Naive thymus-derived CD8-positive, alpha-beta T cell (primary cell): ENCODE measurements at regions not wholly inside any gene's neighbourhood (a gene's known extent, or its start where the extent isn't known, plus 50 kb on each side); places are given as distances from the start of the nearest gene placed in this dataset.

ENCODE experiments used
- ATAC-seq, 2 donors: fragments of 150-1000 bp; cut with Tn5 transposase in 1 of 2; sonication (Bioruptor Pico), chemical (Tn5 transposase) in 1 of 2; 1 replicate in 1 of 2; 2 replicates in 1 of 2; pipeline ENCODE4 v1.10.0; 2021; ENCODE audit warnings: mild to moderate bottlenecking in 2 of 2, moderate library complexity in 2 of 2
- POLR2A ChIA-PET: fragments of 350-600 bp; sonication (Branson Sonifier 250); formaldehyde crosslinking; loops from one replicate; lab custom pipeline; 2021; ENCODE audit warnings: antibody characterized with exemption; lab: Charles Lee
- DNase-seq, 10 donors: peaks; one replicate each; pipeline versions ENCODE4 v3.0.0 to v3.0.0-alpha.2; 2020 to 2022
- H3K27ac Mint-ChIP-seq, 10 donors: one replicate each; pipeline ENCODE4 v1.8.0; 2020 to 2022; ENCODE audit warnings: mild to moderate bottlenecking in 10 of 10, mixed read lengths in 10 of 10, moderate library complexity in 4 of 10, inconsistent platforms in 1 of 10
- H3K27me3 Mint-ChIP-seq, 5 donors: one replicate each; pipeline ENCODE4 v1.8.0; 2021 to 2022; ENCODE audit warnings: mixed read lengths in 5 of 5
- H3K36me3 Mint-ChIP-seq, 3 donors: one replicate each; pipeline ENCODE4 v1.8.0; 2020 to 2022; ENCODE audit warnings: mixed read lengths in 3 of 3, mild to moderate bottlenecking in 2 of 3, inconsistent platforms in 1 of 3
- H3K4me1 Mint-ChIP-seq, 4 donors: one replicate each; pipeline ENCODE4 v1.8.0; 2021 to 2022; ENCODE audit warnings: mixed read lengths in 4 of 4
- H3K4me3 Mint-ChIP-seq, 10 donors: one replicate each; pipeline ENCODE4 v1.8.0; 2020 to 2022; ENCODE audit warnings: mild to moderate bottlenecking in 10 of 10, mixed read lengths in 10 of 10, moderate library complexity in 6 of 10, inconsistent platforms in 1 of 10
- H3K9me3 Mint-ChIP-seq, 9 donors: one replicate each; pipeline ENCODE4 v1.8.0; 2020 to 2022; ENCODE audit warnings: mixed read lengths in 9 of 9, mild to moderate bottlenecking in 3 of 9, inconsistent platforms in 1 of 9, moderate library complexity in 1 of 9

DNA sequence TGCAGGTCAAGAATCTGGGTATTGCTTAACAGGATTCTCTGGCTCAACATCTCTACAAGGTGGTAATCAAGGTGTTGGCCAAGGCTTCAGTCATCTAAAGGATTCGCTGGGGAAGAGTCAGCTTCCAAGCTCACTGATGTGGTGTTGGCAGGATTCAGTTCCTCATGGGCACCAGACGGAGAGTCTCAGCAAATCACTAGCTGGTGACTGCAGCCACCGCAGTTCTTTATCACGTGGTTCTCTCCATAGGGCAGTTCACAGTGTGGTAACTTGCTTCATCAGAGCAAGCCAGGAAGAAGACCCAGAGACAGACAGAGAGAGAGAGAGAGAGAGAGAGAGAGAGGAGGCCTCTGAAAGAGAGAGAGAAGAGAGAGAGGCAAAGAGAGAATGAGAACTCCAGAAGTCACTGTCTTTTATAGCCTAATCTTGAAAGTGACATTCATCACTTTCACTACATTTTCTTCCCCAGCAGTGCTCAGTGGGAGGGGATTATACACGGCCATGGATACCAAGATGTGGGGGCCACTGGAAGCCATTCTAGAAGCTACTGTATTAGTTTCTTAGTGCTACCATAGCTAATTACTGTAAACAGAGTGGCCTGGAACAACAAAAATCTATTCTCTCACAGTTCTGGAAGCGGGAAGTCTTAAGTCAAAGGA is 109.2 kb upstream of the SMIM23 start:
- Mint-ChIP-seq H3K4me3 (no peak overlapping the region), H3K4me1 (no peaks in the 10 kb centered on the region), H3K9me3 (peaks cover 0 to 9% (median 2%) of the 10 kb centered on the region in 9 donors), H3K27me3 (peaks cover 10 to 22% (median 10%) of the 10 kb centered on the region in 5 donors), H3K27ac (no peak overlapping the region), H3K36me3 (no peaks in the 10 kb centered on the region)
- no peak for DNase-seq
- ATAC-seq: no peak
- POLR2A ChIA-PET: no interaction called here

DNA sequence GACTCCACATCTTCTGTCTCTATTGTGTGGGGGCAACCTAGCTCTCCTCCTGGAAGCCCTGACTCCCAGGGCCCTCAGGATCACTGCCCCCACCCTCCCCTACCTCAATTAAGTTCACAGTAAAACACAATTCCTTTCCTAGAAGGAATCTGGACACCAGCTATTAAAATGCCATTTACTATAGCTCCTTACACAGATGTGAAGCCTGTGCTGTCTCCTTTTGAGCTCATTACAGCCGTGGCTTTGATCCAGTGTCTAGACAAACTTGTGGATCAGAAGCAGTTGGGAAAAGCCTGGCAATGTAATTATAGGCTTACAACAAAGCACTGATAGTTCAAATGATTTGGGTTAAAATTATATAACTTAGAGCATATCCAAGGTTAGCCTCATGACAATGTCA is 107.0 kb upstream of the SMIM23 start:
- ATAC-seq (no peak), DNase-seq (no peak)
- Mint-ChIP-seq H3K9me3 (peaks cover 0 to 6% (median 2%) of the 10 kb centered on the region in 9 donors), H3K27ac (no peak overlapping the region), H3K27me3 (peaks cover 14 to 35% (median 29%) of the 10 kb centered on the region in 5 donors), H3K4me1 (peaks cover 0 to 2% (median 0%) of the 10 kb centered on the region in 4 donors), H3K4me3 (no peak overlapping the region), H3K36me3 (no peaks in the 10 kb centered on the region)
- POLR2A ChIA-PET: no interaction called here

DNA sequence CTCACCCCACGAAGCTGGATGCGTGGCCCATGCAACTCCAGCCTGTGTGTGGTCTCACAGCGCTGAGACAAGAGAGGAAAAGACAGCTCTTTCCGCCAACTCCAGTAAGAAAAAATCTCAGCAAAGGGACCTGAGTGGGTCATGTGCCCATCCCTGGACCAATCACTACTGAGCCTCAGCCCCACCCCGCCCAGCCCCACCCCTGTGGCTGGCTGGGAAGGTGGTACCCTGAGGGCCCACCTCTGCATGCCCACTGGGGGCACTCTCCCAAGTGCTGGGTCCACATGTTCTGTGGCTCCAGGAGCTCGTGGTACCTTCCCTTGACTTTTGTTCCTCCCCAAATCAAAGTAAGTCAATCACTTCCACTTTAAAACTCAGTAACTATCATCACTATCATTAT is 105.1 kb upstream of the SMIM23 start:
- POLR2A ChIA-PET: no interaction called here
- no peaks in the 10 kb centered on the region for H3K36me3 Mint-ChIP-seq
- H3K4me1 Mint-ChIP-seq: peaks cover 0 to 2% (median 0%) of the 10 kb centered on the region in 4 donors
- H3K27me3 Mint-ChIP-seq: peaks cover 7 to 35% (median 27%) of the 10 kb centered on the region in 5 donors
- H3K27ac Mint-ChIP-seq: no peak overlapping the region
- H3K4me3 Mint-ChIP-seq: no peak overlapping the region
- no peaks in the 10 kb centered on the region for H3K9me3 Mint-ChIP-seq
- ATAC-seq (no peak), DNase-seq (no peak)

DNA sequence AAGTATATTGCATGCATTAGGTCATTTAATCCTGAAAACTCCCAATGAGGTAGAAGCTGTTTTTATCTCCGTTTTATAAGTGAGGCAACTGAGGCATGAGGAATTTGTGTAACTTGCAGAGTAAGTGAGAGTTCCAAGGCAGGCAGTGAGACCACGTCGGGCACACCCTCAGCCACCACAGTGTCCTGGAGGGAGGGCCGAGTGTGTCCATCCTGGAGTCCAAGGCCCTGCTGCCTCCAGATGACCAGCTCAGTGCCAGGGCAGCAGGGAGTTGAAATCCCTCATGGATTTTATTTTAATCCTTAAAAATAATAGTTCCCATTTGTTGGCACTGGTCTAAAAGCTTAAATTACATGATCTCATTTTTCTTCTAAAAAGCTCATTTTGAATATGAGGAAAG is 104.6 kb upstream of the SMIM23 start:
- no peak overlapping the region for H3K27ac Mint-ChIP-seq
- H3K9me3 Mint-ChIP-seq: no peaks in the 10 kb centered on the region
- peaks cover 0 to 2% (median 0%) of the 10 kb centered on the region in 4 donors for H3K4me1 Mint-ChIP-seq
- no peaks in the 10 kb centered on the region for H3K36me3 Mint-ChIP-seq
- POLR2A ChIA-PET: no interaction called here
- H3K4me3 Mint-ChIP-seq: no peak overlapping the region
- DNase-seq: no peak
- ATAC-seq: no peak
- peaks cover 7 to 35% (median 26%) of the 10 kb centered on the region in 5 donors for H3K27me3 Mint-ChIP-seq

DNA sequence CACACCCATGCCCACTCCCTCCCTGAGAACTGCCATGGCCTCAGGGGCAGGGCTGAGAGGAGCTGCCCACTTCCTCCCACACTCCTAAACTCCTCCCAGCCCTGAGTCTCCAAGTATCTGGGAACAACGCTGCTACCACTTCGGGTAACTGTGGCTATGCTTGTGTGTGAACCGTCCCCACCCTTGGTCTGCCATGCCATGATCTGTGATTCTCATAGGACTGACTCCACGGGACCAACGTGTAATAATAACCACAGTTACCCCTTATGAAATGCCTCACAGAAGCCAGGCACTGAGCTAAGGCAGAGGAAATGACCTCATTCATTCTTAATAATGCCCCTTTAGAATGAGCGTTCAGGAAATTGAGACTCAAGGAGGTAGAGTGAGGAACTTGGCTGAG is 103.9 kb upstream of the SMIM23 start:
- DNase-seq: no peak

DNA sequence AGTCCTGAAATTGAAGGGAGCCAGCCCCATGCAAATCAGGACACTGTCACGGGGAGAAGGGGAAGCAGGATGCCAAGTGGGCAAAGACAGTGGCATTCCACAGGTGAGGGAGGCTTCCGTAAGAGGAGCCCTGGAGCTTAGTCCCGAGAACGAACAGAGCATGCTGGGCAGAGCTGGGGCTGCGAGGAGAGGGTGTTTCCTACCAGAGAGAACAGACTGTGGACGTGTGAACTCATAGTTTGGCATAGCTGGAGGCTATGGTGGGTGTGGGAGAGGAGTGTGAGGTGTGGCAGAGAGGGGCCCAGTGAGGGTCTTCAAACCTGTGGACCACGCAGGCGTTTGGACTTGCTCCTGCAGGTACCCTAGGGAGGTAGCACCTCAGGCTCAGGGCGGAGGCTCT is 102.8 kb upstream of the SMIM23 start:
- Mint-ChIP-seq H3K4me3 (no peak overlapping the region), H3K27me3 (peaks cover 7 to 26% (median 23%) of the 10 kb centered on the region in 5 donors), H3K36me3 (no peaks in the 10 kb centered on the region), H3K4me1 (peaks cover 0 to 2% (median 0%) of the 10 kb centered on the region in 4 donors), H3K9me3 (no peaks in the 10 kb centered on the region), H3K27ac (no peak overlapping the region)
- ATAC-seq: no peak
- POLR2A ChIA-PET: no interaction called here
- DNase-seq: no peak

More for the DNA sequence above, 103.9 kb upstream of the SMIM23 start:
- no peaks in the 10 kb centered on the region for H3K9me3 Mint-ChIP-seq
- POLR2A ChIA-PET: no interaction called here
- H3K36me3 Mint-ChIP-seq: no peaks in the 10 kb centered on the region
- H3K27me3 Mint-ChIP-seq: peaks cover 7 to 35% (median 22%) of the 10 kb centered on the region in 5 donors
- no peak overlapping the region for H3K27ac Mint-ChIP-seq
- H3K4me1 Mint-ChIP-seq: peaks cover 0 to 2% (median 0%) of the 10 kb centered on the region in 4 donors
- ATAC-seq: no peak
- no peak overlapping the region for H3K4me3 Mint-ChIP-seq

DNA sequence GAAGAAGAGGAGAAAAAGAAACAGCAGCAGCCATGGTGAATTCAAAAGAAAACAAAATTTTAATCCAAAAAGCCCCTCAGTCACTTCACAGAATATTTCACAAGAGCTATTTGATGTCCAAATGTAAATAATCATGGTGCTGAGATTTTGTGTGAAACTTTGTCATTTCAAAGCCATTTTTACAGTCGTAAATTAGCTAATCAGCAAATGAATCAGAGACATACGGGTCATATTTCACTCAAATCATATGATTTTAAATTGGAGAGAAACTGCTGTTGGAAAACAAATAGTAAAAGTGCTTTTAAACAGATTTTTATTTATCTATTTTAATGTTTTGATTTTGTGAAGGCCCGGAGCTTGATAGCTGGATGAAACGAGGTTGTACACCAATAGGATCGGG is 101.4 kb upstream of the SMIM23 start:
- H3K4me1 Mint-ChIP-seq: peaks cover 0 to 2% (median 0%) of the 10 kb centered on the region in 4 donors
- no peaks in the 10 kb centered on the region for H3K9me3 Mint-ChIP-seq
- DNase-seq: no peak
- H3K36me3 Mint-ChIP-seq: no peaks in the 10 kb centered on the region
- POLR2A ChIA-PET: no interaction called here
- no peak overlapping the region for H3K27ac Mint-ChIP-seq
- H3K4me3 Mint-ChIP-seq: no peak overlapping the region
- H3K27me3 Mint-ChIP-seq: peaks cover 7 to 25% (median 23%) of the 10 kb centered on the region in 5 donors
- no peak for ATAC-seq

DNA sequence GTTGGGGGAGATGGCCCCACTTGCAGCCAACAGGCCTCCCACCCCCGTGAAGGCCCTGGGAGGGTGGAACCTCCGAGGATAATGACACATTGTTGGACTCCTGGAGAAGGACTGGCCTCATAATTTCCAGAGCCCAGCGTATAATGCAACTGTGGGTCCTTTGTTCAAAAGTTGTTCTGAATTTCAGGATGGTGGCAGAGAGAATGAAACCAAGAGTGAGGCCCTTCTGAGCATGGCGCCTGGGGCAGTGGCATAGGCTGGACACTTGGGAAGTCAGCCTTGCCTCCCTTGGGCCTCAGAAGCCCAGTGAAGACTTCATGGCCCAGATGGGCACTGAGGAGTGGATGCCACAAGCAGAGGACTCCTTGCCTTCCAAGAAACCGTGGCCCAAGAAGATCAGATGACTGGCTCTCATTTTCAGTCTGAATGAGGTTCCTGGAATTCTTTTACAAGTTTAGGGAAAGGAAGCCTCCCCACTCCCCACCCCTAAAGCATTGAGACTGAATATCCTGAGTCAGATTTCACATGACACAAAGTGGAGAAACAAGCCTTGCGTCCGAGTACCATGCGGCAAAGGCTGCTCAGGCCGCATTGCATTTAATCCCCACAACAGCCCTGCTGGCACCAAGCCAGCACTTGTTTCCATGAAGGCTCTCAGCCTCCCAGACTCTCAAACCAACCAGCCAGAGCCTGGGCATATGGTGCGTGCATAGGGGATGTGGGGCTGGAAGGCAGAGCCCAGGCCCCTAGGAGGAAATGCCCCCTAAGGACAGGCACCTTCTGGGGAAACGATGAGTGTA is 96.7 kb upstream of the SMIM23 start:
- Mint-ChIP-seq H3K36me3 (no peaks in the 10 kb centered on the region), H3K4me3 (no peak overlapping the region), H3K27me3 (peaks cover 0 to 3% (median 2%) of the 10 kb centered on the region in 5 donors), H3K4me1 (no peaks in the 10 kb centered on the region), H3K27ac (no peak overlapping the region), H3K9me3 (no peaks in the 10 kb centered on the region)
- DNase-seq (no peak), ATAC-seq (no peak)
- POLR2A ChIA-PET: no interaction called here

DNA sequence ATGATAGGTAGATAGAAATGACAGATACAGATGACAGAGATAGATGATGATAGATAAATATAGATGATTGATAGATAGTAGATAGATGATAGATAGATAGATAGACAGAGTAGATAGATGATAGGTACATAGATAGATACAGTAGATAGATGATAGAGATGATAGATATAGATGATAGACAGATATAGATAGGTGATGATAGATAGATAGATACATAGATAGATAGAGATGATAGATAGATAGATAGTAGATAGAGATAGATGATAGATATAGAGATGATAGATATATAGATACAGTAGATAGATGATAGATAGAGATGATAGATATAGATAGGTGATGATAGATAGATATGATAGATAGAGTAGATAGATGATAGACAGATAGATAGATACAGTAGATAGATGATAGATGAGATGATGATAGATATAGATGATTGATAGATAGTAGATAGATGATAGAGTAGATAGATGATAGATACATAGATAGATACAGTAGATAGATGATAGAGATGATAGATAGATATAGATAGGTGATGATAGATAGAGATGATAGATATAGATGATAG is 95.7 kb upstream of the SMIM23 start:
- POLR2A ChIA-PET: no interaction called here
- no peak overlapping the region for H3K27ac Mint-ChIP-seq
- H3K4me3 Mint-ChIP-seq: no peak overlapping the region
- H3K27me3 Mint-ChIP-seq: peaks cover 0 to 4% (median 0%) of the 10 kb centered on the region in 5 donors
- H3K4me1 Mint-ChIP-seq: no peaks in the 10 kb centered on the region
- ATAC-seq (no peak), DNase-seq (no peak)
- H3K9me3 Mint-ChIP-seq: no peaks in the 10 kb centered on the region
- H3K36me3 Mint-ChIP-seq: no peaks in the 10 kb centered on the region

DNA sequence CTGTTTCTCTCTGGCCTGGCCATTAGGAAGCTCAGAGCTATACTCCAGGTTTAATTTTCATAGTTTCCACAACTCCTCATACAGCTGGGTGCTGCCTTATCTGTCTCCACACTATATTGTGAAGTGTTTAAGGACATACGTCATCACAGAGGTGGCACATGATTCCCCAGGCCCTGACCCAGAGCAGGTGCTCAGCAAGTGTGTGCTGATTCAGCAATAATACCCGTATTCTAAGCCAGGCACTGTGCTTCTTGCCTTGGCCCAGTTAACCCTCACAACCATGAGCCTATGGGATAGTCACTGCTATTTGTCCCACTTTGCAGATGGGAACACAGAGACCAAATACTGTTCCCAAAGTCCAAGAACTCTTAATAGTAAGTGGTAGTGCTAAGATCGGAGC is 93.5 kb upstream of the SMIM23 start:
- POLR2A ChIA-PET: no interaction called here
- Mint-ChIP-seq H3K36me3 (no peaks in the 10 kb centered on the region), H3K27ac (no peak overlapping the region), H3K27me3 (peaks cover 0 to 2% (median 0%) of the 10 kb centered on the region in 5 donors), H3K4me3 (no peak overlapping the region), H3K4me1 (no peaks in the 10 kb centered on the region), H3K9me3 (no peaks in the 10 kb centered on the region)
- ATAC-seq: no peak
- no peak for DNase-seq

DNA sequence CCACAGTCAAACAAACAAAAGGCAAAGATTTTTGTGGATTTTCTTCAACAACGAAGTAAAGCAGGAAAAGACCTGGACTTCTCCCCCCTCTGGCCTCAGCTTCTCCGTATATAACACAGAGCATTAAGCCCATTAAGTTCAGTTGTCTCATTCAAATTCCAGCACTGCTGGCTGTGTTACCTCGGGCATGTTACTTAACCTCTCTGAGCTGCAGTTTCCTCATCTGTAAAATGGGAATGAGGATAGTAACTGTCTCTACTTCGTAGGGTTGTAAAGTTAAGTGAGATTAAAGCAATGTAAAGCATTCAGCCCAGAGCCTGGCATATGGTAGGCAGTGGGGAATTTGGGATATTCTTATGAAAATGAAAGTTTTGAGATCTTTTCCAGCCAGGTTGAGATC is 92.7 kb upstream of the SMIM23 start:
- ATAC-seq (no peak), DNase-seq (no peak)
- Mint-ChIP-seq H3K27me3 (peaks cover 0 to 2% (median 0%) of the 10 kb centered on the region in 5 donors), H3K36me3 (no peaks in the 10 kb centered on the region), H3K27ac (no peak overlapping the region), H3K9me3 (no peaks in the 10 kb centered on the region), H3K4me3 (no peak overlapping the region), H3K4me1 (no peaks in the 10 kb centered on the region)
- POLR2A ChIA-PET: no interaction called here

DNA sequence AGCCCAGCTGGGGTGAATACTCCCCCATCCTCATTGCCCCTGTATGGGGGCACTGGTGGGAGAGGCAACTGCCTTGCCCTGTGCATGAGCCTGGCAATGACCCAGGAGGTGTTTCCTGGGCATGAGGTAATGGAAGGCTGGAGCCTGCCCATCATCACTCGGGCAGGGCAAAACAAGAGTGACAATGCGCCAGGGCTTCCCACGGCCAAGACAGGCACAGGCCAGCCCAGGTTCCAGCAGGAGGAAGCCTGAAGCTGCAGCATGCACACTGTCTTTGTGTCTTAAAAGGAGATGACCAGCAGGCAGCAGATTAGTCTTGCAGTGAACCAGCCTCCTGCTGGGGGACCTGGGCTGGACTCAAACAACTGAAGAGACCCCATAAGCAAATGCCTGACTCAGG is 92.2 kb upstream of the SMIM23 start:
- ATAC-seq (no peak), DNase-seq (no peak)
- no peak overlapping the region for H3K27ac Mint-ChIP-seq
- POLR2A ChIA-PET: no interaction called here
- H3K9me3 Mint-ChIP-seq: no peaks in the 10 kb centered on the region
- H3K27me3 Mint-ChIP-seq: peaks cover 0 to 2% (median 0%) of the 10 kb centered on the region in 5 donors
- no peak overlapping the region for H3K4me3 Mint-ChIP-seq
- H3K4me1 Mint-ChIP-seq: no peaks in the 10 kb centered on the region
- no peaks in the 10 kb centered on the region for H3K36me3 Mint-ChIP-seq

DNA sequence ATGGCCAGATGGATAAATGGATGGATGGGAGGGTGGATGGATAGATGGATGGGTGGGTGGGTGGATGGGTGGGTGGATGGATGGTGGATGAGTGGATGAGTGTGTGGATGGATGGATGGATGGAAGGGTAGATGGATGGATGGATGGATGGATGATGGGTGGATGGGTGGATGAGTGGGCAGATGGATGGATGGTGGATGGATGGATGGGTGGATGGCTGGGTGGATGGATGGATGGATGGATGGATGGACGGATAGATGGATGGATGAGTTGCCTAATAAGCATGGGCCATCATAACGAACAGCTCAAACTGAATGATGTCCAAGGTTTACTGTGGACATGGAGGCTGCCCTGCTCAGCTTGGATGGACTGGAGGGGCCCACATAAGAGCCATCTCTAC is 89.8 kb upstream of the SMIM23 start:
- no peaks in the 10 kb centered on the region for H3K36me3 Mint-ChIP-seq
- DNase-seq: no peak

More for the DNA sequence above, 89.8 kb upstream of the SMIM23 start:
- Mint-ChIP-seq H3K27ac (no peak overlapping the region), H3K4me3 (no peak overlapping the region), H3K27me3 (peaks cover 0 to 2% (median 0%) of the 10 kb centered on the region in 5 donors), H3K4me1 (no peaks in the 10 kb centered on the region), H3K9me3 (no peaks in the 10 kb centered on the region)
- no peak for ATAC-seq
- POLR2A ChIA-PET: no interaction called here
